Right atrium auricular region (tissue), 2 donors: ENCODE measurements at regions not wholly inside any gene's neighbourhood (a gene's known extent, or its start where the extent isn't known, plus 50 kb on each side); places are given as distances from the start of the nearest gene placed in this dataset.

Experiments used
- DNase-seq: peaks from one replicate; pipeline ENCODE4 v3.0.0-alpha.2; 2019; ENCODE audit warnings: low spot score
- H3K27ac ChIP-seq, 2 donors: fragments of 200-600 bp; sonication (generic); 1 replicate in 1 of 2; 2 replicates in 1 of 2; pipeline ENCODE4 v1.5.1; 2016 to 2019
- H3K27me3 ChIP-seq, 2 donors: fragments of 200-600 bp; sonication (generic); one replicate each; pipeline versions ENCODE4 v1.5.1 to v1.6.0; 2017 to 2019
- H3K36me3 ChIP-seq: fragments of 200-600 bp; sonication (generic); one replicate; pipeline ENCODE4 v1.5.1; 2016
- H3K4me1 ChIP-seq, 2 donors: fragments of 200-600 bp; sonication (generic); one replicate each; pipeline versions ENCODE4 v1.5.1 to v1.6.0; 2017 to 2019
- H3K4me3 ChIP-seq, 2 donors: fragments of 200-600 bp; sonication (generic); 1 replicate in 1 of 2; 2 replicates in 1 of 2; pipeline ENCODE4 v1.5.1; 2017 to 2019; ENCODE audit warnings: mild to moderate bottlenecking in 1 of 2, moderate library complexity in 1 of 2
- H3K9me3 ChIP-seq, 2 donors: fragments of 200-600 bp; sonication (generic); one replicate each; pipeline ENCODE4 v1.5.1; 2019
- CTCF ChIP-seq, 2 donors: fragments of 200-600 bp; sonication (generic); IDR thresholded peaks; one replicate each; pipeline ENCODE4 v1.5.1; 2019; ENCODE audit warnings: antibody characterized with exemption in 2 of 2

GRCh38 chr7:37538945-37539344 lies 90.3 kb upstream of the ELMO1 start:
- Histone ChIP-seq H3K4me3 (no peak overlapping the region), H3K36me3 (no peaks in the 10 kb centered on the region), H3K9me3 (no peaks in the 10 kb centered on the region), H3K27ac (no peak overlapping the region), H3K27me3 (no peaks in the 10 kb centered on the region), H3K4me1 (no peaks in the 10 kb centered on the region)
- no peak for DNase-seq
- no peak for TF ChIP-seq CTCF (IDR thresholded peaks at IDR 0.05)

- H3K4me1 ChIP-seq, result no peaks in the 10 kb centered on the region
- no peak overlapping the region for H3K4me3 ChIP-seq
- no peak overlapping the region for H3K27ac ChIP-seq
- no peak for TF ChIP-seq CTCF (IDR thresholded peaks at IDR 0.05)
- no peaks in the 10 kb centered on the region for H3K27me3 ChIP-seq
- no peaks in the 10 kb centered on the region for H3K9me3 ChIP-seq
- no peak for DNase-seq
- H3K36me3 ChIP-seq, result no peaks in the 10 kb centered on the region
Observed at GRCh38 chr7:37540917-37541316, 92.3 kb upstream of the ELMO1 start.

- no peaks in the 10 kb centered on the region for H3K36me3 ChIP-seq
- H3K4me1 ChIP-seq, result no peaks in the 10 kb centered on the region
- DNase-seq, result no peak
Observed at GRCh38 chr7:37541810-37542443, 93.3 kb upstream of the ELMO1 start.

GRCh38 chr7:37545619-37546534 lies 97.2 kb upstream of the ELMO1 start:
- no peak for DNase-seq
- TF ChIP-seq CTCF (IDR thresholded peaks at IDR 0.05), result no peak
- Histone ChIP-seq H3K27ac (no peak overlapping the region), H3K4me3 (no peak overlapping the region), H3K4me1 (no peaks in the 10 kb centered on the region), H3K9me3 (no peaks in the 10 kb centered on the region), H3K36me3 (no peaks in the 10 kb centered on the region), H3K27me3 (no peaks in the 10 kb centered on the region)

More at GRCh38 chr7:37541810-37542443, 93.3 kb upstream of the ELMO1 start:
- no peak overlapping the region for H3K27ac ChIP-seq
- no peaks in the 10 kb centered on the region for H3K9me3 ChIP-seq
- no peak overlapping the region for H3K4me3 ChIP-seq
- no peak for TF ChIP-seq CTCF (IDR thresholded peaks at IDR 0.05)
- H3K27me3 ChIP-seq, result no peaks in the 10 kb centered on the region

GRCh38 chr7:37546677-37547076 lies 98.0 kb upstream of the ELMO1 start:
- Histone ChIP-seq H3K4me3 (no peak overlapping the region), H3K4me1 (no peaks in the 10 kb centered on the region), H3K27ac (no peak overlapping the region), H3K36me3 (no peaks in the 10 kb centered on the region), H3K27me3 (no peaks in the 10 kb centered on the region), H3K9me3 (no peaks in the 10 kb centered on the region)
- TF ChIP-seq CTCF (IDR thresholded peaks at IDR 0.05), result no peak
- DNase-seq, result no peak
